ENCODE measurements at regions not wholly inside any gene's neighbourhood (a gene's known extent, or its start where the extent isn't known, plus 50 kb on each side); places are given as distances from the start of the nearest gene placed in this dataset.

DNA sequence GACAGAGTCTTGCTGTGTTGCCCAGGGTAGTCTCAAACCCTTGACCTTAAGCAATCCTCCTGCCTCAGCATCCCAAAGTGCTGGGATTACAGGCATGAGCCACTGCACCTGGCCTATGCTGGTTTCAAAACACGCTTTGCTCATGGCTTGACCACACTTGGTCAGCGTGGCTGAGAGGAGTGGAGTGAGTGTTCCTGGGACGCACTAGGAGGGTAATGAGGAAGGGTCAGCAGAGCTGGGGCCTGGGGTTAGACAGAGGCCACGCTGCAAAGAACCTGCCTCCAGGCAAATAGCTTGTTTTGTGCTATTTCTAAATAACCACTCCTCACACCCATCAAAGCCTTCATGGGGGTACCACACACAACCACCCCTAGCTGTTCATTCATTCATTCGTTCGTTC lies 77.9 kb upstream of the TOX2 start:
- no peak overlapping the region for H3K4me3 ChIP-seq (ENCODE audit: low read depth, low read length)
- DNase-seq (ENCODE audit: low read depth), result no peak
- TF ChIP-seq, protein P1, sequence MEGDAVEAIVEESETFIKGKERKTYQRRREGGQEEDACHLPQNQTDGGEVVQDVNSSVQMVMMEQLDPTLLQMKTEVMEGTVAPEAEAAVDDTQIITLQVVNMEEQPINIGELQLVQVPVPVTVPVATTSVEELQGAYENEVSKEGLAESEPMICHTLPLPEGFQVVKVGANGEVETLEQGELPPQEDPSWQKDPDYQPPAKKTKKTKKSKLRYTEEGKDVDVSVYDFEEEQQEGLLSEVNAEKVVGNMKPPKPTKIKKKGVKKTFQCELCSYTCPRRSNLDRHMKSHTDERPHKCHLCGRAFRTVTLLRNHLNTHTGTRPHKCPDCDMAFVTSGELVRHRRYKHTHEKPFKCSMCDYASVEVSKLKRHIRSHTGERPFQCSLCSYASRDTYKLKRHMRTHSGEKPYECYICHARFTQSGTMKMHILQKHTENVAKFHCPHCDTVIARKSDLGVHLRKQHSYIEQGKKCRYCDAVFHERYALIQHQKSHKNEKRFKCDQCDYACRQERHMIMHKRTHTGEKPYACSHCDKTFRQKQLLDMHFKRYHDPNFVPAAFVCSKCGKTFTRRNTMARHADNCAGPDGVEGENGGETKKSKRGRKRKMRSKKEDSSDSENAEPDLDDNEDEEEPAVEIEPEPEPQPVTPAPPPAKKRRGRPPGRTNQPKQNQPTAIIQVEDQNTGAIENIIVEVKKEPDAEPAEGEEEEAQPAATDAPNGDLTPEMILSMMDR (conservative IDR thresholded peaks at IDR 0.05; ENCODE audit: low read depth, low read length), result no peak

DNA sequence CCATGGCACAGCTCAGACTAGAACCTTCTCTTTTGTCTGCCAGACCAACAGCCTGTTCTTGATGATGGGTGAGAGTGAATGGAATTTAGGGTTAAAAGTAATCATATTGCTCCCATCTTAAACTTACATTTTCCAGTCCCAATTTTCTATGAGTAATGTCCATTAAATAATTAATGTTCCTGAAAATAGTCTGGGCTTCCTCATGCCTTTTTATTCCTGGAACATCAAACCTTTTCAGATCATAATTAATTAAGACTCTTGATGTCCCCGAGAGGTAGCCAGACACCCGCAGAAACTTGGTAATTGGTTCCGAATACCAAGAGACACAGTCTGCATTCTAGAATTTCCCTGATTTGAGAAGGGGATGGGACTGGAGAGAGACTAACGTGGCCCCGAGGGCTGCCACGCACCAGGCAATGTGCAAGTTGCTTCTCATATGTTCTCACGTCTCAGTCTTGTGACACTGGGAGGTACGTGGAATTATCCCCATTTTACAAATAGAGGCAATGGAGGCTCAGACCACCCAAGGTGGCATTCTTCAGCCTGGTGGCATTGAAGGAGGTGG lies 78.6 kb upstream of the TOX2 start:
- TF ChIP-seq, protein P1 (conservative IDR thresholded peaks at IDR 0.05; ENCODE audit: low read depth, low read length), result no peak
- no peak for DNase-seq (ENCODE audit: low read depth)
- H3K4me3 ChIP-seq (ENCODE audit: low read depth, low read length), result no peak overlapping the region

DNA sequence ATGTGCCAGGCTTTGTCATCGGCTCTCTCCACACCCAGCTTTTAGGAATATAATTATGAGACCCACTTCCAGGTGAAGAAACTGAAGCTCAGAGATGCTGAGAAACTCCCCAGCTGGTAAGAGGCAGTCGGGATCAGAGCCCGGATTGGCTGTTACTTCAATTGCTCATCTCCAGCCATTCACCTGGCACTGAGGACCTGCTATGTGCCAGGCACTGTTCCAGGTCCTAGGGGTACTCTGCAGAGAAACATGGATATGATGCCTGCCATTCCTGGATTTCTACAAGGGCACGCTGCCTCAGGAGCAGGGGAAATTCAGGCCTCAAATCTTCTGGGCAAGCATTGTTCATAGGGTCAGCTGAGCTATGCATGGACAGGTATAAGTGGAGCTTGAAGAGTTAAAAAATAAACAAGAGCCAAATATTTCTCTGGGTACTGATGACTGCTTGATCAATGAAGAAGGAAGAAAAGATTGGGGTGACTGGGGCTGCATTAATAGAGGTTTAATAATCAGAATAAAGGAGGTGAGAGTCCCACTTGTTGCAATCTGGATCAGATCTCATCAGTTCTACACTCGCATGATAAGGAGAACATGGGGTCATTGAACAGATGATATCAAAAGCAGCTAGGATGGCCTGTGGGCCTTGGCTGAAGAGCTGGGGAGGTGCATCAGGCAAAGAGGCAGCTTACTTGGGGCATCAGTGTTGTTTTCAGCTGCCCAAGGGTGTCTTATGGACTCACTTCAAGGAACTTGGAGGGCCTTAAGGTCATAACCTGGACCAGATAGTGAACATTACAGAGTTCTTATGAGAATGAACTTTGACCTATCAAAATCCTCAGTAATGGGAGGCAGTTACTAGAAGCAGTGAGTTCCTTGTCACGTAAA lies 80.9 kb upstream of the TOX2 start:
- DNase-seq (ENCODE audit: low read depth), result no peak
- H3K4me3 ChIP-seq (ENCODE audit: low read depth, low read length), result no peak overlapping the region

DNA sequence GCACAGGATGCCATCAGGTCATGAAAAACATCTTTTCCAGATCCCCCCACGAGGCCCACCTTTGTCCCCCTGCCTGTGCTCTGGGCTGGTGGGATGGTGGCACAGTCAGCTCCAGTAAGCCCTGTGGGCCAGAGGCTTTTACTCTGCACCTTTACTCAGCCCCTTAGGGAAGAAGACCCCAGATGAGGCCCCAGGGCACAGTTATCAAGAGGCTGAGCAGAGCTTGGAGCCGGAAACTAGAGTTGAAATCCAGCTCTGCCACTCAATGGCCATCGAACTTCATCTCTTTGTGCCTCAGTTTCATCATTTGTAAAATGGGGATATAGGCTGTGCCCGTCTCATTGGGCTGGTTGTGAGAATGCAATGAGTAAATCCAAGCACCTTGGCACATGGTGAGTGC lies 81.7 kb upstream of the TOX2 start:
- H3K4me3 ChIP-seq (ENCODE audit: low read depth, low read length), result no peak overlapping the region
- TF ChIP-seq, protein P1 (conservative IDR thresholded peaks at IDR 0.05; ENCODE audit: low read depth, low read length), result no peak
- no peak for DNase-seq (ENCODE audit: low read depth)

More for the DNA sequence above, 80.9 kb upstream of the TOX2 start:
- TF ChIP-seq, protein P1 (conservative IDR thresholded peaks at IDR 0.05; ENCODE audit: low read depth, low read length), result no peak

DNA sequence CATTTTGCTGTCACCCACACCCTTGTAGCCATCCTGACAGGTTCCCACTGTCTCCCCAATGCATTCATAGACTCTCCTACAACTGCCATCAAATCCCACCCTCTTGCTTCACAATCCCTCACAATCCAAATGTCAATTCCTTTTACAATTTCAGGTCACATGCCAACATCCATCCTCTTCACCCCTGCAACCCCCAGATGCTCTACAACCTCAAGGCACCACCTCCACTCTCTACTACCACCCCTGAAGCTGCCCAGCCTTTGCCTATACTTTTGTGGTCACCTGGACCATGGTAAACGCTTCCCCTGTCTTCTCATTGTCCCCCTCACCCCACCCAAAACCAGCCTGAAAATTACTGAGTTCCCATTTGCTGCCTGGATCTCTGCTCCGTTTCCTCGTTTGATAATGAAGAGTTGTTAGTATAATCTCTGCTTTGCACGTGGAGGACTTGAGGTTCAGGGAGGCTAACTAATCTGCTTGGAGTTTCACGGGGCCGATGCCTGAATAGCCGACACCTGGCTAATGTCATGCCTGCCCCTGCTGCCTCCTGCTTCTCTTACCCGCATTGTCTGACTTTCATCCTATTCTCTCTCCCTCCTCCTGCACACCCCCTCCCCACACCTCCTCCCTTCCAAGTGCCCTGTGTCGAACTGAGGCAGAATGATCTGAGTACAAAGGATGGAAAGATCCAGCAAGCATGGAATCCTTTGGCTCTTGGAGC lies 82.4 kb upstream of the TOX2 start:
- TF ChIP-seq, protein P1 (conservative IDR thresholded peaks at IDR 0.05; ENCODE audit: low read depth, low read length), result no peak
- no peak for DNase-seq (ENCODE audit: low read depth)
- no peak overlapping the region for H3K4me3 ChIP-seq (ENCODE audit: low read depth, low read length)

DNA sequence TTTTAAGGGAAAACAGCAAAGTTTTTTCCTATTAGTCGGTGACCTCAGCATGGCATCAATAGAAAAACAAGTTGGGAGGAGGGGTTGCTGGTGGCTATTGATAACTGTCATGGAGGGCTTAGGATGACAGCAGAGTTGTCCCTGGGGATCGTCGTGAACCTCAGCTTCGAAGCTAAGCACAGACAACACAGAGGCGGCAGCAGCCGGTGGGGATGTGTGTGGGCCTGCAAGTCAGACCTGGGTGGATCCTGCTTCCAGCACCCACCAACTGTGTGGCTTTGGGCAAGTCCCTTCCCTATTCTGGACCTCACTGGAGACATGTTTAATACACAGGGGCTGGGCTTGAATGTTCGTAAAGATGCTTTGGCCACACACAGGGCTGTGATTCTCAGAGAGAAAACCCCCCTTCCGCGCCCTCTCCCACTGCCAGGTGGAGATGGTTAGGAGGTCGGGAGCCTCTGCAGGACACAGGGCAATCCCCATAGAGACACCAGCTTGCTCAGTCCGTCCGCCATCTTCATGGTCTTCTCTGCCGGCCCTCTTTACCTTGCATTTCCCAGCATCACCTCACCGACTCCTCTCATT lies 83.1 kb upstream of the TOX2 start:
- no peak for DNase-seq (ENCODE audit: low read depth)
- H3K4me3 ChIP-seq (ENCODE audit: low read depth, low read length), result no peak overlapping the region
- TF ChIP-seq, protein P1 (conservative IDR thresholded peaks at IDR 0.05; ENCODE audit: low read depth, low read length), result no peak
